Astrocyte (in vitro differentiated cells and primary cell): ENCODE measurements at regions not wholly inside any gene's neighbourhood (a gene's known extent, or its start where the extent isn't known, plus 50 kb on each side); places are given as distances from the start of the nearest gene placed in this dataset.
"Not testable (repeated sequence)": the region's sequence is repeated elsewhere in the genome, so short reads cannot be mapped to it uniquely, and the experiment has no call there.

Source experiments
- DNase-seq: peaks from one replicate; pipeline ENCODE4 v3.0.0-alpha.2; 2010; ENCODE audit warnings: low read depth
- FAIRE-seq: peaks from 2 replicates; lab custom pipeline; 2011; peaks lifted over from hg19 to GRCh38; lab: Jason Lieb, UNC
- H2AFZ ChIP-seq: 2 replicates; pipeline ENCODE4 v1.6.0; 2012; ENCODE audit warnings: low read depth, low read length, inconsistent platforms
- H3K27ac ChIP-seq: 2 replicates; pipeline ENCODE4 v1.5.1; 2011; ENCODE audit warnings: low read depth, low read length, inconsistent platforms
- H3K27me3 ChIP-seq: 2 replicates; pipeline ENCODE4 v1.6.0; 2011; ENCODE audit warnings: low read length, inconsistent platforms; ENCODE audit not compliant: insufficient read depth
- H3K36me3 ChIP-seq: 2 replicates; pipeline ENCODE4 v1.5.1; 2011; ENCODE audit warnings: low read length, inconsistent platforms; ENCODE audit not compliant: insufficient read depth
- H3K4me1 ChIP-seq: 2 replicates; pipeline ENCODE4 v1.5.1; 2011; ENCODE audit warnings: low read length, inconsistent platforms; ENCODE audit not compliant: insufficient read depth
- H3K4me2 ChIP-seq: 2 replicates; pipeline ENCODE4 v1.6.0; 2012; ENCODE audit warnings: low read length, inconsistent platforms
- H3K4me3 ChIP-seq: 2 replicates; pipeline ENCODE4 v1.5.1; 2011; ENCODE audit warnings: low read depth, mild to moderate bottlenecking, low read length, inconsistent platforms; ENCODE audit not compliant: insufficient read depth
- H3K79me2 ChIP-seq: 2 replicates; pipeline ENCODE4 v1.6.0; 2012; ENCODE audit warnings: mild to moderate bottlenecking, low read length, inconsistent platforms; ENCODE audit not compliant: insufficient read depth
- H3K9ac ChIP-seq: 2 replicates; pipeline ENCODE4 v1.6.0; 2012; ENCODE audit warnings: mild to moderate bottlenecking, low read length, inconsistent platforms
- H3K9me3 ChIP-seq: 2 replicates; pipeline ENCODE4 v1.5.1; 2012; ENCODE audit warnings: low read depth, mild to moderate bottlenecking, low read length, inconsistent platforms; ENCODE audit not compliant: insufficient read depth
- H4K20me1 ChIP-seq: 2 replicates; pipeline ENCODE4 v1.6.0; 2012; ENCODE audit warnings: low read length, inconsistent platforms; ENCODE audit not compliant: insufficient read depth
- H3K27ac Mint-ChIP-seq: one replicate; pipeline ENCODE4 v1.8.0; 2021; ENCODE audit warnings: mild to moderate bottlenecking, mixed read lengths; ENCODE audit not compliant: unreplicated experiment
- H3K27me3 Mint-ChIP-seq: one replicate; pipeline ENCODE4 v1.8.0; 2021; ENCODE audit warnings: low read depth, mixed read lengths; ENCODE audit not compliant: unreplicated experiment
- H3K36me3 Mint-ChIP-seq: one replicate; pipeline ENCODE4 v1.8.0; 2021; ENCODE audit warnings: low read depth, mixed read lengths; ENCODE audit not compliant: unreplicated experiment
- H3K4me1 Mint-ChIP-seq: one replicate; pipeline ENCODE4 v1.8.0; 2021; ENCODE audit warnings: low read depth, mixed read lengths; ENCODE audit not compliant: unreplicated experiment
- H3K4me3 Mint-ChIP-seq: one replicate; pipeline ENCODE4 v1.8.0; 2021; ENCODE audit warnings: mild to moderate bottlenecking, moderate library complexity, mixed read lengths; ENCODE audit not compliant: unreplicated experiment
- H3K9me3 Mint-ChIP-seq: one replicate; pipeline ENCODE4 v1.8.0; 2021; ENCODE audit warnings: mild to moderate bottlenecking, mixed read lengths; ENCODE audit not compliant: unreplicated experiment
- CTCF ChIP-seq: IDR thresholded peaks from 2 replicates; pipeline ENCODE4 v1.5.1; 2011; ENCODE audit warnings: low read depth, mild to moderate bottlenecking, inconsistent platforms, low read length, moderate library complexity; ENCODE audit not compliant: insufficient read depth
- EZH2 ChIP-seq: IDR thresholded peaks from 2 replicates; pipeline ENCODE4 v1.6.1; 2012; ENCODE audit warnings: mild to moderate bottlenecking, low read length, inconsistent platforms; ENCODE audit not compliant: insufficient read depth

GRCh38 chr3:30453360-30454039 lies 152.9 kb upstream of the TGFBR2 start:
- Histone ChIP-seq H3K4me3 (no peak overlapping the region), H3K9me3 (no peaks in the 10 kb centered on the region), H3K9ac (no peak overlapping the region), H3K36me3 (no peaks in the 10 kb centered on the region), H3K27me3 (no peaks in the 10 kb centered on the region), H3K79me2 (no peaks in the 10 kb centered on the region), H3K4me2 (no peak overlapping the region), H4K20me1 (no peaks in the 10 kb centered on the region), H2AFZ (no peak overlapping the region), H3K27ac (no peak overlapping the region), H3K4me1 (no peaks in the 10 kb centered on the region)
- no peaks in the 10 kb centered on the region for H3K36me3 Mint-ChIP-seq
- no peak for FAIRE-seq
- H3K9me3 Mint-ChIP-seq: peaks cover 6% of the 10 kb centered on the region
- peaks cover 10% of the 10 kb centered on the region for H3K4me1 Mint-ChIP-seq
- TF ChIP-seq CTCF (no peak), EZH2 (no peak)
- DNase-seq: no peak
- no peak overlapping the region for H3K27ac Mint-ChIP-seq
- no peaks in the 10 kb centered on the region for H3K27me3 Mint-ChIP-seq
- H3K4me3 Mint-ChIP-seq: no peak overlapping the region

GRCh38 chr3:30454636-30455035 lies 151.8 kb upstream of the TGFBR2 start:
- Histone ChIP-seq H3K9ac (no peak overlapping the region), H3K79me2 (no peaks in the 10 kb centered on the region), H3K27me3 (no peaks in the 10 kb centered on the region), H3K27ac (no peak overlapping the region), H3K4me1 (no peaks in the 10 kb centered on the region), H2AFZ (no peak overlapping the region), H4K20me1 (no peaks in the 10 kb centered on the region), H3K9me3 (no peaks in the 10 kb centered on the region), H3K4me3 (no peak overlapping the region), H3K36me3 (no peaks in the 10 kb centered on the region), H3K4me2 (no peak overlapping the region)
- Mint-ChIP-seq H3K27ac (no peak overlapping the region), H3K27me3 (no peaks in the 10 kb centered on the region), H3K9me3 (peaks cover 6% of the 10 kb centered on the region), H3K4me3 (no peak overlapping the region), H3K36me3 (no peaks in the 10 kb centered on the region), H3K4me1 (peaks cover 1% of the 10 kb centered on the region)
- FAIRE-seq: no peak
- no peak for TF ChIP-seq EZH2
- no peak for TF ChIP-seq CTCF
- no peak for DNase-seq

GRCh38 chr3:30455112-30455511 lies 151.3 kb upstream of the TGFBR2 start:
- not testable (repeated sequence) for H3K9ac ChIP-seq, H3K4me1 ChIP-seq, H4K20me1 ChIP-seq, H3K36me3 ChIP-seq, H3K36me3 Mint-ChIP-seq, H3K9me3 Mint-ChIP-seq, H2AFZ ChIP-seq, H3K27ac Mint-ChIP-seq, H3K27me3 ChIP-seq, H3K4me2 ChIP-seq, H3K9me3 ChIP-seq, H3K4me1 Mint-ChIP-seq, H3K79me2 ChIP-seq, H3K27me3 Mint-ChIP-seq, H3K4me3 ChIP-seq, DNase-seq, FAIRE-seq, H3K27ac ChIP-seq, H3K4me3 Mint-ChIP-seq
